ENCODE measurements at regions not wholly inside any gene's neighbourhood (a gene's known extent, or its start where the extent isn't known, plus 50 kb on each side); places are given as distances from the start of the nearest gene placed in this dataset.

DNA sequence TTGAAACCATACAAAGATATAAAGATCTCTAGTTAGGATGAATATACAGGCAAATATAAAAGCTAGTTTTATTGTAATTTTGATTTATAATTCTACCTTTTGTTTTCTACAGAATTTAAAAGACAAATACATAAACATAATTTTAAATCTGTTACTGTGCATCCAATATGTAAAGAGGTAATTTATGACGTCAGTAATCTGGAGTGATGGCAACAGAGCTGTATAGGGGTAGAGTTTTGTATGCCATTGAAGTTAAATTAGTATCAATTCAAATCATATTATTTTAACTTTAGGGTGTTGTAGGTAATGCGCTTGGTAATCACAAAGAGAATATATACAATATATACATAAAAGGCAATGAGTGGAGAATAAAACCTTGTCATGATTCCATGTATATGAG is 183.7 kb upstream of the ARHGAP24 start:
- H3K9me3 ChIP-seq (ENCODE audit: control insufficient read depth, low read length), result no peaks in the 10 kb centered on the region
- no peaks in the 10 kb centered on the region for H3K4me1 ChIP-seq (ENCODE audit: control insufficient read depth, insufficient read depth, low read length)
- H3K4me3 ChIP-seq (ENCODE audit: insufficient read depth, low read depth, low read length), result no peak overlapping the region
- no peaks in the 10 kb centered on the region for H3K36me3 ChIP-seq (ENCODE audit: control insufficient read depth, insufficient read depth, low read length)
- H3K27me3 ChIP-seq (ENCODE audit: control insufficient read depth, insufficient read depth, low read length, poor library complexity, severe bottlenecking), result no peaks in the 10 kb centered on the region
- H3K27ac ChIP-seq (ENCODE audit: insufficient read depth, low read depth, low read length, poor library complexity, severe bottlenecking), result no peak overlapping the region
- WGBS, 2 experiments, result 80% methylated on average over 1 of the region's 2 CpGs; no CpG with 5 or more reads in 1 of the 2 experiments

DNA sequence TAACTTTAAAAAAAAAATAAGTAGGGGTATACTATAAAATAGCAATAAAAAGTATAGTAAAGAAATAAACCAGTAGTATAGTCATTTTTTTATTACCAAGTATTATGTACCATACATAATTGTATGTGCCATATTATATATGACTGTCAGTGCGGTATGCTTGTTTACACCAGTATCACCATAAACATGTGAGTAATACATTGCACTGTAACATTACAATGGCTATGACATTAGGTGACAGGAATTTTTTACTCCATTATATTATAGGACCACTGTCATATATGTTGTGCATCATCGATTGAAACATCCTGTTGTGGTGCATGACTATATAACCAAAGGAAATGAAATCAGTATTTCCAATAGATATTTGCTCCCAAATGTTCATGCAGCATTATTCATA is 176.9 kb upstream of the ARHGAP24 start:
- no peaks in the 10 kb centered on the region for H3K36me3 ChIP-seq (ENCODE audit: control insufficient read depth, insufficient read depth, low read length)
- no peak overlapping the region for H3K4me3 ChIP-seq (ENCODE audit: insufficient read depth, low read depth, low read length)
- no peaks in the 10 kb centered on the region for H3K9me3 ChIP-seq (ENCODE audit: control insufficient read depth, low read length)
- peaks cover 9% of the 10 kb centered on the region for H3K4me1 ChIP-seq (ENCODE audit: control insufficient read depth, insufficient read depth, low read length)
- no peak overlapping the region for H3K27ac ChIP-seq (ENCODE audit: insufficient read depth, low read depth, low read length, poor library complexity, severe bottlenecking)
- 94% methylated on average over 2 of the region's 2 CpGs; no CpG with 5 or more reads in 1 of the 2 experiments for WGBS, 2 experiments
- H3K27me3 ChIP-seq (ENCODE audit: control insufficient read depth, insufficient read depth, low read length, poor library complexity, severe bottlenecking), result no peaks in the 10 kb centered on the region

DNA sequence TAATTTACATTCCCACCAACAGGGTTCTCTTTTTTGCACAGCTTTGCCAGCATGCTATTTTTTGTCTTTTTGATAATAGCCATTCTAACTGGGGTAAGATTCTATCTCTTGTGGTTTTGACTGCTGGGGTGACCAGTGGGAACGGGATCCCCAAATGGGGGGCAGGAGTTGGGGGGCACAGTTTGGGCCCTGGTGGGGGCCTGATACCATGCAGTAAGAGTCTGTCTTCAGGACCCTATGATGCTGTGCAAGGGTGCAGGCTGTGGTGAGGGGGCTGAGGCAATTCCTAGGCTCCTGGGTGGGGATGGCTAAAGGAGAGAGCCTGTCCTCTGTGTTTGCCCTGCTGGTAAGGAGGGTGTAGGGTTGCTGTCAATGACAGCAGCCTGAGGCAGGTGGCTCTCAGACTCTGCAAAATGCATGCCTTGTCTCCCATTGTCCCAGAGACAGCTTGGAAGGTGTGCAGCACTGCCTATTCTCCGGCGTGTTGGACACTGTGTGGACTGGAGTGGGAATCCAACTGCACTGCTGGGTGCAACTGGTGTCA is 172.7 kb upstream of the ARHGAP24 start:
- H3K4me1 ChIP-seq (ENCODE audit: control insufficient read depth, insufficient read depth, low read length), result peaks cover 9% of the 10 kb centered on the region
- H3K36me3 ChIP-seq (ENCODE audit: control insufficient read depth, insufficient read depth, low read length), result no peaks in the 10 kb centered on the region
- H3K4me3 ChIP-seq (ENCODE audit: insufficient read depth, low read depth, low read length), result no peak overlapping the region
- 77 to 81% methylated on average over 3 of the region's 3 CpGs for WGBS, 2 experiments
- no peaks in the 10 kb centered on the region for H3K27me3 ChIP-seq (ENCODE audit: control insufficient read depth, insufficient read depth, low read length, poor library complexity, severe bottlenecking)
- no peak overlapping the region for H3K27ac ChIP-seq (ENCODE audit: insufficient read depth, low read depth, low read length, poor library complexity, severe bottlenecking)
- H3K9me3 ChIP-seq (ENCODE audit: control insufficient read depth, low read length), result no peaks in the 10 kb centered on the region

DNA sequence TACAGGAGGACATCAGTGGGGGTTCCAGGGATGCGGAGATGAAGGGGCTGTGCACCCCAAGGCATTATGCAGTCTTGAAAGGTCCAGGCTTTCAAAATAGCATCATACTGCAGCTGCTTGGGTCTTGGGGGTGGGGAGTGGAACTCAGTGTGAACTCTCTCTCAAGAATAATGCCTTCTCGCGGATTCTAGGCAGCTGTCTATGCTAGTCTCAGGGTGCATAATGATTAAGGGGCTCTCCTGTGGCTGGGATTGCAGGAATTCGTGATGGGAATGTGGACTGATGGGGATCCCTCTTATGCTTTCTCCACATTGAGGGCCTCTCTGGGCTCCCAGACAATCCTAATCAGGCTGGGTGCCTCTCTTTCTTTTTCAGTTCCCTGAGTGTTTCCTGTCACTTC is 172.2 kb upstream of the ARHGAP24 start:
- WGBS, 2 experiments, result 68 to 70% methylated on average over 4 of the region's 4 CpGs
- H3K36me3 ChIP-seq (ENCODE audit: control insufficient read depth, insufficient read depth, low read length), result no peaks in the 10 kb centered on the region
- H3K4me3 ChIP-seq (ENCODE audit: insufficient read depth, low read depth, low read length), result no peak overlapping the region
- no peaks in the 10 kb centered on the region for H3K27me3 ChIP-seq (ENCODE audit: control insufficient read depth, insufficient read depth, low read length, poor library complexity, severe bottlenecking)
- H3K27ac ChIP-seq (ENCODE audit: insufficient read depth, low read depth, low read length, poor library complexity, severe bottlenecking), result no peak overlapping the region
- peaks cover 9% of the 10 kb centered on the region for H3K4me1 ChIP-seq (ENCODE audit: control insufficient read depth, insufficient read depth, low read length)
- no peaks in the 10 kb centered on the region for H3K9me3 ChIP-seq (ENCODE audit: control insufficient read depth, low read length)

DNA sequence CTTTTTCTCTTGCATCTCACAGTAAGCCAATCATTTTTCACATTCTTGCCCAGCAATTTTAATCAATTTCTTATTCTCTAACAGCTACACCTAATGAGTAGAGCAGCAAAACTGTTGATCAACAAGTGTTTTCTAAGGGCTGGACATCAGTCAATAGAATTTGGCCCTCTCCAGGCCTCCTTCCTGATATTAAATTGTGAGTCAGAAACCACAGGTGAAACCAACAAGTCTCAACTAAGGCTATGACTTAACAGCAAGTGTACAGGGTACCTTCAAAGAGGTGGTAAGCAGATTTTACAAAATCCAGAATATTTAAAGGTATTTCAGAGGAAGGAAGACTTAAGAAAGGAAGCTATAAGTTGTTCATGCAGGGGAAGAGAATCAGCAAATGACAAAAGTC is 156.5 kb upstream of the ARHGAP24 start:
- no peaks in the 10 kb centered on the region for H3K9me3 ChIP-seq (ENCODE audit: control insufficient read depth, low read length)

DNA sequence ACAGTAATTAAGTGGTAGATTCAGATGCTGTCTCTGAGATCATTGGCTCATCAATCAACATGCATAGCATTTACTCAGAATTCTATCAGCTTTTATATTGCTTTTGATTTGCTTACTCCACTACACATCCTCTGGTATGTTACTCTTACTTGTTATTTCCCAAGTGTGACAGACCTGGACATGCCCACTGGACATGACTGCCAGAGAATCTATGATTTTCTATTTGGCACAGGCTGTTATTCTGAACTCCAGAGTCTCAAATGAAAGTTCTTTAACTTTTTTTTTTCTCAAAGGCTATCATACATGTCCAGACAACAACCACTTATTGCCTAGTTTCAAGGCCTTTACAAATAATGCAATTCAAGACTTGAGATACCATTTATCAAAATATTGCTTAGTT is 116.1 kb upstream of the ARHGAP24 start:
- Histone ChIP-seq H3K9me3 (ENCODE audit: control insufficient read depth, low read length) (no peaks in the 10 kb centered on the region), H3K4me3 (ENCODE audit: insufficient read depth, low read depth, low read length) (no peak overlapping the region), H3K4me1 (ENCODE audit: control insufficient read depth, insufficient read depth, low read length) (no peaks in the 10 kb centered on the region), H3K36me3 (ENCODE audit: control insufficient read depth, insufficient read depth, low read length) (no peaks in the 10 kb centered on the region), H3K27ac (ENCODE audit: insufficient read depth, low read depth, low read length, poor library complexity, severe bottlenecking) (no peak overlapping the region), H3K27me3 (ENCODE audit: control insufficient read depth, insufficient read depth, low read length, poor library complexity, severe bottlenecking) (no peaks in the 10 kb centered on the region)

More for the DNA sequence above, 156.5 kb upstream of the ARHGAP24 start:
- Histone ChIP-seq H3K4me1 (ENCODE audit: control insufficient read depth, insufficient read depth, low read length) (no peaks in the 10 kb centered on the region), H3K4me3 (ENCODE audit: insufficient read depth, low read depth, low read length) (no peak overlapping the region), H3K36me3 (ENCODE audit: control insufficient read depth, insufficient read depth, low read length) (no peaks in the 10 kb centered on the region), H3K27me3 (ENCODE audit: control insufficient read depth, insufficient read depth, low read length, poor library complexity, severe bottlenecking) (no peaks in the 10 kb centered on the region), H3K27ac (ENCODE audit: insufficient read depth, low read depth, low read length, poor library complexity, severe bottlenecking) (no peak overlapping the region)

DNA sequence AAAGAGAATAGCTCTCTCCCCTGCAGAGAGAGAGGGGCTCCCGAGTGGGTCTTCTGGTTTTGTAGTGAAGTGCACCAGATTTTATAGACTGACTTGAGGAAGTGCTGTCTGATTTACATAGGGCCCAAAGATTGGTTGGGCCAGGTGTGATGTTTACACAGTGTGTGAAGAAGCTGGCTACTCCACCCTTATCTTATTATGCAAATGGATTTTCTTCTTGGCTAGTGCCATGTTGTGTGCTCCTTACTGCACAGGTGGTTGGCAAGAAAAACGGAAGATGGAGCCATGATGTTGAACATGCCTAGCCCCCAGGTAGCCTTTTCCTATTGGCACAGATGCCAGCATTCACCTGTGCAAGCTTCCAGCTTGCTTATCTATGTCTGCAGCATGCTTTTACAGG is 112.4 kb upstream of the ARHGAP24 start:
- H3K4me1 ChIP-seq (ENCODE audit: control insufficient read depth, insufficient read depth, low read length), result no peaks in the 10 kb centered on the region
- H3K4me3 ChIP-seq (ENCODE audit: insufficient read depth, low read depth, low read length), result no peak overlapping the region
- no peaks in the 10 kb centered on the region for H3K27me3 ChIP-seq (ENCODE audit: control insufficient read depth, insufficient read depth, low read length, poor library complexity, severe bottlenecking)
- H3K27ac ChIP-seq (ENCODE audit: insufficient read depth, low read depth, low read length, poor library complexity, severe bottlenecking), result no peak overlapping the region
- H3K36me3 ChIP-seq (ENCODE audit: control insufficient read depth, insufficient read depth, low read length), result no peaks in the 10 kb centered on the region
- WGBS, 2 experiments, result 85 to 87% methylated on average over 2 of the region's 2 CpGs
- no peaks in the 10 kb centered on the region for H3K9me3 ChIP-seq (ENCODE audit: control insufficient read depth, low read length)

DNA sequence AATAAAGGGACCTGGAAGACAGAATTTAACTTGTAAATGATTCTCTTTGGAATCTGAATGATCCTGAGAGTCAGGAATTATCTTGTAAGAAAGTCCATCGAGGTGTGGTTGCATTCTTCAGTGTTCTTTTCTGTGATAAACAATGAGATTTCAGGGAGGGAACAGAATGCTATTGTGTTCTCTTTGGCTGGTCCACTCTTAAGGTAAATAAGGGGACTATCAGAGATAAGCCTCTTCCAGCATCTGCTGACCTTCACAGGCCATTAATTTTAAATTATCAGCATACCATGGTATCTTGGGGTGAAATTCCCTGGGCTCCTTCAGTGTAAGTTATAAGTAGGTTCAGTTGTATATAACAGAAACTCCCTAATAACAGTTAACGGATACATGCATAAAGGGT is 107.1 kb upstream of the ARHGAP24 start:
- no peaks in the 10 kb centered on the region for H3K27me3 ChIP-seq (ENCODE audit: control insufficient read depth, insufficient read depth, low read length, poor library complexity, severe bottlenecking)
- peaks cover 7% of the 10 kb centered on the region for H3K4me1 ChIP-seq (ENCODE audit: control insufficient read depth, insufficient read depth, low read length)
- H3K4me3 ChIP-seq (ENCODE audit: insufficient read depth, low read depth, low read length), result no peak overlapping the region
- H3K9me3 ChIP-seq (ENCODE audit: control insufficient read depth, low read length), result no peaks in the 10 kb centered on the region
- WGBS, 2 experiments, result 37 to 68% methylated on average over 1 to 2 of the region's 2 CpGs
- no peaks in the 10 kb centered on the region for H3K36me3 ChIP-seq (ENCODE audit: control insufficient read depth, insufficient read depth, low read length)
- H3K27ac ChIP-seq (ENCODE audit: insufficient read depth, low read depth, low read length, poor library complexity, severe bottlenecking), result no peak overlapping the region

DNA sequence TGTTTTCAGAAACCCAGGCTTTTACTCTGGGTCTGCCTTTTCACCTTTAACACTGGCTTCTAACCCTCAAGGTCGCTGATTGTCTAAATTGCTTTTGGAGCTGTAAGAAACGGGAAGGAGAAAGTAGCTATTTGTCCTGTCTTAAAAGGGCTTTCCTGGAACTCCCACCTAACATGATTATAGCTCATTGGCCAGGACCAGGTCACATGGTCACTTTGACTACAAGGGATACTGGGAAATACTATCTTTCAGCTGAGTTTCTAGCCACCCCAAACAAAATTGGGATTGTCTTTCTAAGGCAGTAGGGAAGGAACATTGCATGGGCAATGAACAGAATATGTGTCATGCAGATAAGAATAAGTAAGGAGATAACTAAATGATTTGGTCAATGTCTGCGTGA is 106.7 kb upstream of the ARHGAP24 start:
- no peaks in the 10 kb centered on the region for H3K36me3 ChIP-seq (ENCODE audit: control insufficient read depth, insufficient read depth, low read length)
- H3K27me3 ChIP-seq (ENCODE audit: control insufficient read depth, insufficient read depth, low read length, poor library complexity, severe bottlenecking), result no peaks in the 10 kb centered on the region
- H3K27ac ChIP-seq (ENCODE audit: insufficient read depth, low read depth, low read length, poor library complexity, severe bottlenecking), result no peak overlapping the region
- H3K4me1 ChIP-seq (ENCODE audit: control insufficient read depth, insufficient read depth, low read length), result peaks cover 7% of the 10 kb centered on the region
- no peaks in the 10 kb centered on the region for H3K9me3 ChIP-seq (ENCODE audit: control insufficient read depth, low read length)
- H3K4me3 ChIP-seq (ENCODE audit: insufficient read depth, low read depth, low read length), result no peak overlapping the region
- WGBS, 2 experiments, result 79 to 80% methylated on average over 3 of the region's 3 CpGs

DNA sequence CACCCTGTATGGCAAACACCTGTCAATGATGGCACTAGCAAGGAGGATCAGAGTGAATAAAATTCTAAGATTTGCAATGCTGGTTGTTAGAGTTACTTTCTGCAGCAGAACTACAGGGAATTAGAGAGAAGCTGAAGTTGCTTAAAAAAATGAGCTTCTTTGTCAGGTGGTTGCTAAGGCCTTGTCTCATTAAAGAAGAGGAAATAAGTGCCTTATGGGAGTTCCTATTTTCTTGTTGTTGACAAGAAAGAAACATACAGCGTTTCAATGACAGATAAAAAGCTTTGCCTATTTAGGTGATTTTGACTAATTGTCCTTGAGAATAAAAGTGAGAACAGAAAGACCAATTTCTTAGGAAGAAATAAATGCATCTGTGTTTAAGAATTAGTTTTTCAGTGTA is 106.0 kb upstream of the ARHGAP24 start:
- Histone ChIP-seq H3K36me3 (ENCODE audit: control insufficient read depth, insufficient read depth, low read length) (no peaks in the 10 kb centered on the region), H3K27me3 (ENCODE audit: control insufficient read depth, insufficient read depth, low read length, poor library complexity, severe bottlenecking) (no peaks in the 10 kb centered on the region), H3K9me3 (ENCODE audit: control insufficient read depth, low read length) (no peaks in the 10 kb centered on the region), H3K4me1 (ENCODE audit: control insufficient read depth, insufficient read depth, low read length) (peaks cover 7% of the 10 kb centered on the region), H3K27ac (ENCODE audit: insufficient read depth, low read depth, low read length, poor library complexity, severe bottlenecking) (no peak overlapping the region), H3K4me3 (ENCODE audit: insufficient read depth, low read depth, low read length) (no peak overlapping the region)
- 90 to 97% methylated on average over 1 of the region's 1 CpG for WGBS, 2 experiments
